ENCODE measurements at regions not wholly inside any gene's neighbourhood (a gene's known extent, or its start where the extent isn't known, plus 50 kb on each side); places are given as distances from the start of the nearest gene placed in this dataset.

- TF ChIP-seq POLR2AphosphoS5 (IDR thresholded peaks at IDR 0.05; ENCODE audit: borderline replicate concordance, low read depth, low read length) (no peak), FOXP2 (optimal IDR thresholded peaks at IDR 0.05; ENCODE audit: control extremely low read depth, extremely low read length, insufficient read depth) (no peak), EZH2 (IDR thresholded peaks at IDR 0.05) (no peak)
Observed at GRCh38 chr4:72951147-72951546, 118.4 kb downstream of the COX18 start.

All from SK-N-MC (cell line).